Lung (tissue), 11 donors: ENCODE measurements at regions not wholly inside any gene's neighbourhood (a gene's known extent, or its start where the extent isn't known, plus 50 kb on each side); places are given as distances from the start of the nearest gene placed in this dataset.

Experiments
- ATAC-seq: fragments of 200-7000 bp; cut with Tn5 transposase; one replicate; pipeline ENCODE4 v1.9.1; 2020; ENCODE audit warnings: moderate number of reproducible peaks; ENCODE audit not compliant: insufficient read depth, low FRiP score
- DNase-seq, 3 donors: peaks; one replicate each; pipeline ENCODE4 v3.0.0-alpha.2; 2013 to 2017
- H3K27ac ChIP-seq, 2 donors: one replicate each; pipeline ENCODE4 v1.5.1; 2013; ENCODE audit warnings: mild to moderate bottlenecking in 2 of 2, moderate library complexity in 2 of 2, control low read depth in 1 of 2, inconsistent platforms in 1 of 2, low read depth in 1 of 2, low read length in 1 of 2
- H3K27me3 ChIP-seq, 3 donors: one replicate each; pipeline ENCODE4 v1.5.1; 2013; ENCODE audit warnings: low read length in 2 of 3; ENCODE audit not compliant: control insufficient read depth in 3 of 3, insufficient read depth in 3 of 3
- H3K36me3 ChIP-seq, 4 donors: one replicate each; pipeline ENCODE4 v1.5.1; 2013; ENCODE audit warnings: low read length in 4 of 4, mild to moderate bottlenecking in 1 of 4, moderate library complexity in 1 of 4; ENCODE audit not compliant: control insufficient read depth in 4 of 4, insufficient read depth in 4 of 4
- H3K4me1 ChIP-seq, 5 donors: one replicate each; pipeline ENCODE4 v1.5.1; 2013; ENCODE audit warnings: low read length in 5 of 5, mild to moderate bottlenecking in 2 of 5, moderate library complexity in 1 of 5; ENCODE audit not compliant: control insufficient read depth in 5 of 5, insufficient read depth in 5 of 5
- H3K4me3 ChIP-seq: one replicate; pipeline ENCODE4 v1.5.1; 2013; ENCODE audit warnings: mild to moderate bottlenecking, control low read depth, moderate library complexity
- H3K9ac ChIP-seq, 2 donors: one replicate each; pipeline ENCODE4 v1.5.1; 2013; ENCODE audit warnings: low read length in 2 of 2, control low read depth in 1 of 2; ENCODE audit not compliant: insufficient read depth in 1 of 2
- H3K9me3 ChIP-seq, 4 donors: one replicate each; pipeline ENCODE4 v1.5.1; 2013; ENCODE audit warnings: low read length in 3 of 4, mild to moderate bottlenecking in 1 of 4, moderate library complexity in 1 of 4; ENCODE audit not compliant: control insufficient read depth in 4 of 4, insufficient read depth in 3 of 4
- CTCF ChIP-seq: IDR thresholded peaks from 2 replicates; pipeline ENCODE4 v1.5.1; 2012; ENCODE audit warnings: mild to moderate bottlenecking; ENCODE audit errors: control extremely low read depth, extremely low read depth
- WGBS, 2 donors: extraction: QIAGEN DNeasy Blood & Tissue Kit; methylation state at CpG; one replicate each; pipeline ENCODE4 v1.1.7; 2013; 5-methylcytosine and 5-hydroxymethylcytosine counted together
- donor health status: control.
- donor health status: control.
- donor health status: Bipolar disorder and iron deficiency.
- donor health status: healthy.
- donor health status: DM: yes; HTN: yes; CAD: no.

DNA sequence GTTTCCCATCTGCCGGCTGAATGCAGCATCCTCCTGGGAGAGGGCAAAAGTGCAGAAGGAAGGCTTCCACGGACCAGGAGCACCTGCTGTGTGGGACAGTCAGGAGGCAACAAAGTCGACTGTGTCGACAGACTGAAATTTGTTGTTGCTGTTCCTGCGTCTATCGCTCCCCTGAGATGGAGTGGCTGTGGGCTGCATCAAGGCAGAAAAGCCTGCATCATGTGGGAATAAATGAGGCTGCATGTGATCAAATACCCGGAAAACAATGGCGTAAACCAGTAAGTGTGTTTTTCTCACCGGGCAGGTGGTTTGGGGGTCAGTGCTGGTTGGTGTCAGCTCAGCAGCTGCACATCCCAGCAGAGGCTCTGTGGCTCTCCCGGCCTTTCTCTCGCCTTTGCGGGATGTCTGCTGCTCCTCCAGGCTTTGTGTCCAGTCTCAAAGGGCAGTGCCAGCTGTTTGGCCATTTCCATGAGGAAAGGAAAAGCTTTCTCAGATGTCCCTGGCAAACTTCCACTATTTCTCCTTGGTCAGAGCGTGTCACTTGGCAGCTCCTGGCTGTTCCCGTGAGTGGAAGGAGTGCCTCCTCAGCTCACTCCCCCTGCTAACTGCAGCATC lies 262.4 kb downstream of the NDUFA10 start:
- DNase-seq (peak in 1 of 3 donors; percentile 17), ATAC-seq (no peak)
- H3K9ac ChIP-seq = no peak overlapping the region
- no peaks in the 10 kb centered on the region for H3K27me3 ChIP-seq
- 78 to 84% methylated on average over 14 of the region's 14 CpGs for WGBS, 2 donors
- H3K4me1 ChIP-seq = peaks cover 0 to 2% (median 0%) of the 10 kb centered on the region in 5 donors
- H3K36me3 ChIP-seq = no peaks in the 10 kb centered on the region
- no peak overlapping the region for H3K27ac ChIP-seq
- no peak for TF ChIP-seq CTCF
- no peak overlapping the region for H3K4me3 ChIP-seq
- peaks cover 0 to 12% (median 0%) of the 10 kb centered on the region in 4 donors for H3K9me3 ChIP-seq

DNA sequence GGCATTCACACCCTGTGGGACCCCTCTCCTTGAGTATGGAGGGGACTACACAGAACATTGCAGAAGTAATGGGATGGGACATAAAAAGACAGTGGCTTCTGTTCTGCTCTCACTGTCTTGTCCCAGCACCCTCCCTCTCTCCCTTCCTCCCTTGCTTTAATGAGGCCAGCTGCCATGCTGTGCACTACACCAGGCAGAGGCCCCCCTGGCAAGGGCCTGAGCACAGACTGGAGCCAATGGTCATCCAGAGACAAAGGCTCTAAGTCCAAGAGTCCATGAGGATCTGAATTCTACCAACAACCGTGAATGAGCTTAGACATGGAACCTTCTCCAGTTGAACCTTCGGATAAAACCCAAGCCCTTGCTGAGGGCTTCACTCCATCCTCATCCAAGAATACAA lies 263.0 kb downstream of the NDUFA10 start:
- no peak overlapping the region for H3K27ac ChIP-seq
- no peak overlapping the region for H3K9ac ChIP-seq
- 98% methylated on average over 2 of the region's 2 CpGs for WGBS, 2 donors

GRCh38 chr2:239760596-239760995 lies 264.5 kb downstream of the NDUFA10 start:
- H3K4me1 ChIP-seq = peaks cover 0 to 18% (median 9%) of the 10 kb centered on the region in 5 donors
- no peak overlapping the region for H3K4me3 ChIP-seq
- DNase-seq (no peak), ATAC-seq (no peak)
- no peaks in the 10 kb centered on the region for H3K36me3 ChIP-seq
- H3K9ac ChIP-seq = no peak overlapping the region
- H3K9me3 ChIP-seq = peaks cover 0 to 12% (median 0%) of the 10 kb centered on the region in 4 donors
- WGBS, 2 donors = 93 to 95% methylated on average over 6 of the region's 6 CpGs
- no peaks in the 10 kb centered on the region for H3K27me3 ChIP-seq
- no peak overlapping the region for H3K27ac ChIP-seq
- TF ChIP-seq CTCF = no peak

More for the DNA sequence above, 263.0 kb downstream of the NDUFA10 start:
- Histone ChIP-seq H3K4me1 (peaks cover 0 to 5% (median 2%) of the 10 kb centered on the region in 5 donors), H3K36me3 (no peaks in the 10 kb centered on the region), H3K4me3 (no peak overlapping the region), H3K9me3 (peaks cover 0 to 12% (median 0%) of the 10 kb centered on the region in 4 donors), H3K27me3 (no peaks in the 10 kb centered on the region)
- ATAC-seq (no peak), DNase-seq (no peak)
- no peak for TF ChIP-seq CTCF
